T-helper 1 cell treated with Interleukin-12 subunit alpha and Interleukin-12 subunit beta and Interleukin-4 antibody, amounts not matched to agents 30 μg/mL and 1 μg/mL, for 36 hours (primary cell): ENCODE measurements at regions not wholly inside any gene's neighbourhood (a gene's known extent, or its start where the extent isn't known, plus 50 kb on each side); places are given as distances from the start of the nearest gene placed in this dataset.
"Not testable (repeated sequence)": the region's sequence is repeated elsewhere in the genome, so short reads cannot be mapped to it uniquely, and the experiment has no call there.

Experiments used
- H3K27ac Mint-ChIP-seq: one replicate; pipeline ENCODE4 v1.8.0; 2021; ENCODE audit warnings: mild to moderate bottlenecking, mixed read lengths
- H3K27me3 Mint-ChIP-seq: one replicate; pipeline ENCODE4 v1.8.0; 2021; ENCODE audit warnings: low read depth, mixed read lengths
- H3K36me3 Mint-ChIP-seq: one replicate; pipeline ENCODE4 v1.8.0; 2021; ENCODE audit warnings: low read depth, mixed read lengths
- H3K4me1 Mint-ChIP-seq: one replicate; pipeline ENCODE4 v1.8.0; 2021; ENCODE audit warnings: low read depth, mixed read lengths
- H3K4me3 Mint-ChIP-seq: one replicate; pipeline ENCODE4 v1.8.0; 2021; ENCODE audit warnings: mild to moderate bottlenecking, moderate library complexity, mixed read lengths
- H3K9me3 Mint-ChIP-seq: one replicate; pipeline ENCODE4 v1.8.0; 2021; ENCODE audit warnings: mixed read lengths

- Mint-ChIP-seq H3K4me3 (no peak overlapping the region), H3K4me1 (no peaks in the 10 kb centered on the region), H3K36me3 (no peaks in the 10 kb centered on the region), H3K27ac (no peak overlapping the region), H3K9me3 (peaks cover 32% of the 10 kb centered on the region), H3K27me3 (no peaks in the 10 kb centered on the region)
Measured at GRCh38 chr5:30450153-30450552, 743.3 kb upstream of the CDH6 start.

DNA sequence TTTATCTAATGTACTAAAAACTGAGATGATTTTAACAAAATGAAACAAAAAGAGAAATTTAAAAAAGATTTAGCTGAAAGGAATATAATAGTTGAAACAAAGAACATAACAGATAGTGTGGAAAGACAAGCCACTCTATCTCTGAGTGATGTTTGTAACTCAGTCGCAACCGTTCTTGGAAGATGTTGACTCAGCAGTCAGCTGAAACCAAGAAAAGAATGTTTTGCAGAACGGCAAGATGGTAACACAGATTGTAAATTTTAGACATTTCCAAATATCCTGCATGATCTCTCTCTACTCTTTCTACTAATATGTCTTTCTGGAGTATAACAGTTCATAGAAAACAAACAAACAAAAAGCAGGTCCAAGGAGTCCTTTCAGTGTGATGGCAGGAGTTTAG lies 746.1 kb upstream of the CDH6 start:
- H3K36me3 Mint-ChIP-seq, result no peaks in the 10 kb centered on the region
- peaks cover 31% of the 10 kb centered on the region for H3K9me3 Mint-ChIP-seq
- H3K4me3 Mint-ChIP-seq, result no peak overlapping the region
- H3K27me3 Mint-ChIP-seq, result no peaks in the 10 kb centered on the region
- no peaks in the 10 kb centered on the region for H3K4me1 Mint-ChIP-seq
- no peak overlapping the region for H3K27ac Mint-ChIP-seq

GRCh38 chr5:30446456-30446855 lies 747.0 kb upstream of the CDH6 start:
- no peaks in the 10 kb centered on the region for H3K27me3 Mint-ChIP-seq
- no peaks in the 10 kb centered on the region for H3K36me3 Mint-ChIP-seq
- H3K4me1 Mint-ChIP-seq, result no peaks in the 10 kb centered on the region
- H3K4me3 Mint-ChIP-seq, result no peak overlapping the region
- peaks cover 31% of the 10 kb centered on the region for H3K9me3 Mint-ChIP-seq
- no peak overlapping the region for H3K27ac Mint-ChIP-seq

- Mint-ChIP-seq H3K27ac (no peak overlapping the region), H3K9me3 (peaks cover 30% of the 10 kb centered on the region), H3K36me3 (no peaks in the 10 kb centered on the region), H3K4me3 (no peak overlapping the region), H3K4me1 (no peaks in the 10 kb centered on the region), H3K27me3 (no peaks in the 10 kb centered on the region)
Measured at GRCh38 chr5:30438785-30439184, 754.7 kb upstream of the CDH6 start.

DNA sequence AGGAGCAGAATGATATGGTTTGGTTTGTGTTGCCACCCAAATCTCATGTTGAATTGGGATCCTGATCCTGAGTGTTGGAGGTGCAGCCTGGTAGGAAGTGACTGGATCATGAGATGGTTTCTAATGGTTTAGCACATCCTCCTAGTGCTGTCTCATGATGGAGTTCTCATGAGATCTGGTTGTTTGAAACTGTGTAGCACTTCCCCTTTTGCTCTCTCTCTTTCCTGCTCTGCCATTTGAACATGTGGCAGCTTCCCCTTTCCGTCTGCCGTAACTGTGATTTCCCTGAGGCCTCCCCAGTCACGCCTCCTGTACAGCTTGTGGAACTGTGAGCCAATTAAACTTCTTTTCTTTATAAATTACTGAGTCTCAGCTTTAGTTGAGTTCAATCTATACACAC lies 756.8 kb upstream of the CDH6 start:
- H3K27ac Mint-ChIP-seq, result no peak overlapping the region
- H3K27me3 Mint-ChIP-seq, result no peaks in the 10 kb centered on the region
- no peaks in the 10 kb centered on the region for H3K36me3 Mint-ChIP-seq
- H3K4me3 Mint-ChIP-seq, result no peak overlapping the region
- peaks cover 30% of the 10 kb centered on the region for H3K9me3 Mint-ChIP-seq
- H3K4me1 Mint-ChIP-seq, result no peaks in the 10 kb centered on the region

- H3K27me3 Mint-ChIP-seq, H3K27ac Mint-ChIP-seq, H3K36me3 Mint-ChIP-seq, H3K4me3 Mint-ChIP-seq, H3K4me1 Mint-ChIP-seq: not testable (repeated sequence)
- peaks cover 21% of the 10 kb centered on the region for H3K9me3 Mint-ChIP-seq
Measured at GRCh38 chr5:30428866-30429407, 764.5 kb upstream of the CDH6 start.

DNA sequence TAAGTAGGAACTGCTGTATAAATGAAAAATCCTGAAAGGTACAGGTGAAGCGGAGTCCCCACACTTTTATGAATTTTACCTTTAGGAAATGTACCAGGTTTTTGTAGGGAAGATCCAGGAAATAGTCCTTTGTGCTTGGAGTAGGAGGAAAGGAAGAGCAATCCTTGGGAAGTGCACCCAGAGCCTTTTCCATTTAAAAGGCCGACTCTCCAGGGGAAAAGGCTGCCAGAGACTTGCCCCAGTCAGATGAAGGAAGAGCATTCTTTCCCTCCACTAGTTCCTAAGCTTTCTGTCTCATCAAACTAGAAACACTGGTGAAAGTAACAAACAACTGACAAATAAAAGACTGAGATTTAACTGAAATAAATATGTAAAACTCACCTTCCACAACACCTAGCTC lies 779.4 kb upstream of the CDH6 start:
- Mint-ChIP-seq H3K4me1 (no peaks in the 10 kb centered on the region), H3K36me3 (no peaks in the 10 kb centered on the region)

GRCh38 chr5:30413540-30413939 lies 779.9 kb upstream of the CDH6 start:
- Mint-ChIP-seq H3K9me3 (peaks cover 13% of the 10 kb centered on the region), H3K36me3 (no peaks in the 10 kb centered on the region), H3K27me3 (no peaks in the 10 kb centered on the region), H3K4me1 (no peaks in the 10 kb centered on the region), H3K27ac (no peak overlapping the region), H3K4me3 (no peak overlapping the region)

More for the DNA sequence above, 779.4 kb upstream of the CDH6 start:
- peaks cover 8% of the 10 kb centered on the region for H3K9me3 Mint-ChIP-seq
- no peak overlapping the region for H3K4me3 Mint-ChIP-seq
- no peaks in the 10 kb centered on the region for H3K27me3 Mint-ChIP-seq
- H3K27ac Mint-ChIP-seq, result no peak overlapping the region

- H3K27ac Mint-ChIP-seq, result no peak overlapping the region
- H3K9me3 Mint-ChIP-seq, result peaks cover 23% of the 10 kb centered on the region
- H3K4me3 Mint-ChIP-seq, result no peak overlapping the region
- no peaks in the 10 kb centered on the region for H3K36me3 Mint-ChIP-seq
- H3K27me3 Mint-ChIP-seq, result no peaks in the 10 kb centered on the region
- H3K4me1 Mint-ChIP-seq, result no peaks in the 10 kb centered on the region
Measured at GRCh38 chr5:30405821-30406220, 787.7 kb upstream of the CDH6 start.

DNA sequence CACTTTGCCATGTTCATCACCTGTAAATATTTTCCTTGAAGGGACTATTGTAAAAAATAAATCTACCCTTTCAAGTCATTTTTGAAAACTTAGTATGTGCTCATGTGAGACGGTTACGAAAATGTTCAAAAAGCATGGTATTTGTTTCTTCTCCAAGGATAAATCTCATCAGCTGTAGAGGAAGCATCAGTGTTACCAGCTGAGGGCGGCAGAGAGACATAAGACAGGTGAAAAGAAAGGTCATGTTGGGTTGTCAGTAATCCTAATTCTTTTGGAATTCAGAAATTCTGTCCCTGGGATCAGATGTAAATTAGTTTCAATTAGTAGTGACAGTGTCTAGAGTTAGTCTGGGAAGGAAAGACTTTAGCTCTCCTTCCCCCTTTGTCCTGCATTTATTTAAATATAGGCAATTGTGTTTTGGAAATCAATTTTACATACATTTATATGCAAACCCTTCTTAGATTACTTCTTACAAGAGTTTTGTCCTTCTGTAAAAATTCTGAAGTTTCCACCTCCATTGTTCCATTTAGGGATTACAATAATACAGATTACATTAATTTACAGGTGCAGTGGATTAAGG lies 791.9 kb upstream of the CDH6 start:
- Mint-ChIP-seq H3K36me3 (no peaks in the 10 kb centered on the region), H3K9me3 (peaks cover 24% of the 10 kb centered on the region), H3K4me1 (no peaks in the 10 kb centered on the region), H3K27ac (no peak overlapping the region), H3K4me3 (no peak overlapping the region), H3K27me3 (no peaks in the 10 kb centered on the region)

- Mint-ChIP-seq H3K27ac (no peak overlapping the region), H3K9me3 (peaks cover 23% of the 10 kb centered on the region), H3K4me3 (no peak overlapping the region), H3K36me3 (no peaks in the 10 kb centered on the region), H3K27me3 (no peaks in the 10 kb centered on the region), H3K4me1 (no peaks in the 10 kb centered on the region)
Measured at GRCh38 chr5:30398423-30398822, 795.1 kb upstream of the CDH6 start.

DNA sequence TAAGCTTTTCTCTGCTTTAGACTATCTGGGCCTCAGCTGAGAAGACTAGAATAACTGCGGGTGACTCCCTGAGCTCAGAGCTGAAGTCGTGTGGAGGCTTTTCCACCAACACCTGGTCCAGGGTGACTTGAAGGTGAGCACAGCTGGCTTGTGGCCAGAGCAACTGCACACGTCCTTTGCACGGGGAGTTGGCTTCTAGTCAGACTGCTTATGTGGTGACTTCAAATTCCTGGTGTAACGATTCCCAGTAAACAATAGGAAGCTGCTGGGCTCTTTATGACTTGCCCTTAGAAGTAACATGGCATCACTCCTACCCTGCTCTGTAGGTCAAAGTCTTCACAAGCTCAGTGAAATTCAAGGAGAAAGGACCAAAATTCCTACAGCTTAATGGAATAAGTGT lies 800.6 kb upstream of the CDH6 start:
- Mint-ChIP-seq H3K27me3 (no peaks in the 10 kb centered on the region), H3K4me3 (no peak overlapping the region), H3K36me3 (no peaks in the 10 kb centered on the region), H3K4me1 (no peaks in the 10 kb centered on the region), H3K27ac (no peak overlapping the region), H3K9me3 (peaks cover 12% of the 10 kb centered on the region)

DNA sequence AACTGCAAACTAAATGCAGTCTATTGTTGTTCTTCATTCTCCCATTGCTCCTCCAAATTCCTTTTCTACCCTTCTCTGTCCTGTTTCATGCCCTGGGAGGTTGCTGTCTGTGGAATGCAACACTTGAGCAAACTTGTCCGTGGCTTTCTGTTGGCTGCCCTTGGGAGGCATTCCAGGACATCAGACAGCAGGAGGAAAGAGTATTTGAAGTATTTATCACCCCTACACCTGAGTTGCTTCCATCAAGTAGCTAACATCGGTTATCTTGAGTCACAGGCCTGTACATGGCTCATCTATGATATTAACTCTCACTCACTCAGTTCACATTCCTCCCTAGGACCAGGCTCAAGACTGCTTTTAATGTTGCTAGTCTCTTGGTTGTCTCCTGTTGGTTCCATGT lies 803.4 kb upstream of the CDH6 start:
- no peaks in the 10 kb centered on the region for H3K4me1 Mint-ChIP-seq
- no peaks in the 10 kb centered on the region for H3K27me3 Mint-ChIP-seq
- no peaks in the 10 kb centered on the region for H3K36me3 Mint-ChIP-seq
- H3K4me3 Mint-ChIP-seq, result no peak overlapping the region
- peaks cover 11% of the 10 kb centered on the region for H3K9me3 Mint-ChIP-seq
- no peak overlapping the region for H3K27ac Mint-ChIP-seq

DNA sequence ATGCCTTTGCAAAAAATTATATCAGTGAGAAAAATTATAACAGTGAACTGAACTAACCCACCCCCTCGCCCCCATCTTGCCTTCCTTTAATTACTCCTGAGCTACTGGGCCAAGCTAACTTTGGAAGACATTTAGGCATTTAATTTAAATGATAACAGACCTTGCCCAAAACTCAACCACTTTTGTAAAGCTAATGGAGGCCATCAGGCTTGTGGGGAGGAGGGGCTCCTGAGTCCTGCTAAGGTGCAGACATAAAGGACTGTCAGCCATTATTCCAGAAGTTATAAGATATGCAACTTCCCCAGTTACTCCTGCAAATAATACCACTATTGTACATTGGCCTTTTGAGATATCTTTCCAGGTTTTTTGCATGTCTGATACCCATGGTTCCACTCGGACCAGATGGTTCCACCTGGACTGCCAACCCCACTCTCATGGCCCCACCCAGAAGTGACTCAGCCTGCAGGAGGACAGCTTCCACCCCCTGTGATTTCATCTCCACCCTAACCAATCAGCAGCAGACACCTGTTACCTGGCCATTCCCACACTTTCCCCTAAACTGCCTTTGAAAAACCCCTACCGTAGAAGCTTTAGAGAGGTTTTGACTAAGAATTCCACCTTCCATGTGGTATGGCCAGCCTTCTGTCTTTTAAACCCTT lies 805.4 kb upstream of the CDH6 start:
- no peaks in the 10 kb centered on the region for H3K36me3 Mint-ChIP-seq
- H3K27ac Mint-ChIP-seq, result no peak overlapping the region
- no peak overlapping the region for H3K4me3 Mint-ChIP-seq
- no peaks in the 10 kb centered on the region for H3K27me3 Mint-ChIP-seq
- H3K9me3 Mint-ChIP-seq, result peaks cover 12% of the 10 kb centered on the region
- H3K4me1 Mint-ChIP-seq, result no peaks in the 10 kb centered on the region

DNA sequence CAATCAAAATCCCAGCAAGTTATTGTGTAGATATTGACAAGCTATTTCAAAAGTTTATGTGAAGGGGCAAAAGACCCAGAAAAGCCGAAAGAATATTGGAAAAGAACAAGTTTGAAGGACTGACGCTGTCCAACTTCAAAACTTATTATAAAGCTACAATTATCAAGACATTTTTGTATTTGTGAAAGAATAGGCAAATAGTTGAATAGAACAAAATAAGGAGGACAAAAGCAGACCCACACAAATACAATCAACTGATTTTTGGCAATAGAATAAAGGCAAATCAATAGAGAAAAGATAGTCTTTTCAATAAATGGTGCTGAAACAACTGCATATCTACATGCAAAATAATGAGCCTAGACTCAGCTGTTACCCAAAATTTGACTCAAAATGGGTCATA lies 807.7 kb upstream of the CDH6 start:
- no peak overlapping the region for H3K27ac Mint-ChIP-seq
- H3K27me3 Mint-ChIP-seq, result no peaks in the 10 kb centered on the region
- no peak overlapping the region for H3K4me3 Mint-ChIP-seq
- H3K9me3 Mint-ChIP-seq, result peaks cover 12% of the 10 kb centered on the region
- H3K4me1 Mint-ChIP-seq, result no peaks in the 10 kb centered on the region
- H3K36me3 Mint-ChIP-seq, result no peaks in the 10 kb centered on the region
